GM19239 (cell line): ENCODE measurements at regions not wholly inside any gene's neighbourhood (a gene's known extent, or its start where the extent isn't known, plus 50 kb on each side); places are given as distances from the start of the nearest gene placed in this dataset.
"Not testable (repeated sequence)": the region's sequence is repeated elsewhere in the genome, so short reads cannot be mapped to it uniquely, and the experiment has no call there.

Experiments
- DNase-seq: peaks from one replicate; pipeline ENCODE4 v3.0.0; 2011; ENCODE audit warnings: low spot score; ENCODE audit not compliant: insufficient read length
- FAIRE-seq: peaks from 2 replicates; lab custom pipeline; 2011; peaks lifted over from hg19 to GRCh38; lab: Jason Lieb, UNC

- FAIRE-seq: no peak
- DNase-seq: no peak
Observed at GRCh38 chr21:16425376-16425775, 695.6 kb downstream of the USP25 start.

GRCh38 chr21:16426936-16427335, 697.2 kb downstream of the USP25 start:
- DNase-seq: no peak
- FAIRE-seq: no peak

- FAIRE-seq (no peak), DNase-seq (no peak)
Observed at GRCh38 chr21:16427587-16428087, 697.9 kb downstream of the USP25 start.

- FAIRE-seq (no peak), DNase-seq (no peak)
Observed at GRCh38 chr21:16437586-16437985, 707.8 kb downstream of the USP25 start.

- no peak for FAIRE-seq
Observed at GRCh38 chr21:16438761-16439160, 709.0 kb downstream of the USP25 start.

GRCh38 chr21:16441789-16442188, 712.0 kb downstream of the USP25 start:
- FAIRE-seq (no peak), DNase-seq (no peak)

More at GRCh38 chr21:16438761-16439160, 709.0 kb downstream of the USP25 start:
- no peak for DNase-seq

- DNase-seq: no peak
- FAIRE-seq: no peak
Observed at GRCh38 chr21:16454399-16454798, 724.6 kb downstream of the USP25 start.

GRCh38 chr21:16455526-16455925, 725.7 kb downstream of the USP25 start:
- FAIRE-seq: no peak
- DNase-seq: no peak

- DNase-seq (no peak), FAIRE-seq (no peak)
Observed at GRCh38 chr21:16455978-16456377, 726.2 kb downstream of the USP25 start.

- FAIRE-seq (no peak), DNase-seq (no peak)
Observed at GRCh38 chr21:16457498-16457897, 727.7 kb downstream of the USP25 start.

GRCh38 chr21:16460936-16461335, 731.2 kb downstream of the USP25 start:
- FAIRE-seq (no peak), DNase-seq (no peak)

- not testable (repeated sequence) for DNase-seq, FAIRE-seq
Observed at GRCh38 chr21:16464211-16464889, 734.6 kb downstream of the USP25 start.

GRCh38 chr21:16468184-16468583, 738.4 kb downstream of the USP25 start:
- DNase-seq (no peak), FAIRE-seq (no peak)

- DNase-seq (no peak), FAIRE-seq (no peak)
Observed at GRCh38 chr21:16473988-16474387, 744.2 kb downstream of the USP25 start.

- DNase-seq (no peak), FAIRE-seq (no peak)
Observed at GRCh38 chr21:16476056-16476825, 746.5 kb downstream of the USP25 start.

GRCh38 chr21:16488042-16488441, 758.3 kb downstream of the USP25 start:
- FAIRE-seq: no peak
- DNase-seq: no peak

GRCh38 chr21:16492356-16492755, 762.6 kb downstream of the USP25 start:
- FAIRE-seq (no peak), DNase-seq (no peak)

GRCh38 chr21:16492892-16493291, 763.1 kb downstream of the USP25 start:
- FAIRE-seq: no peak
- DNase-seq: no peak

GRCh38 chr21:16496609-16497008, 766.8 kb downstream of the USP25 start:
- DNase-seq (no peak), FAIRE-seq (no peak)

- FAIRE-seq: no peak
- DNase-seq: no peak
Observed at GRCh38 chr21:16500271-16500670, 770.5 kb downstream of the USP25 start.

GRCh38 chr21:16502273-16502672, 772.5 kb downstream of the USP25 start:
- DNase-seq (no peak), FAIRE-seq (no peak)
